ENCODE measurements at regions not wholly inside any gene's neighbourhood (a gene's known extent, or its start where the extent isn't known, plus 50 kb on each side); places are given as distances from the start of the nearest gene placed in this dataset.

DNA sequence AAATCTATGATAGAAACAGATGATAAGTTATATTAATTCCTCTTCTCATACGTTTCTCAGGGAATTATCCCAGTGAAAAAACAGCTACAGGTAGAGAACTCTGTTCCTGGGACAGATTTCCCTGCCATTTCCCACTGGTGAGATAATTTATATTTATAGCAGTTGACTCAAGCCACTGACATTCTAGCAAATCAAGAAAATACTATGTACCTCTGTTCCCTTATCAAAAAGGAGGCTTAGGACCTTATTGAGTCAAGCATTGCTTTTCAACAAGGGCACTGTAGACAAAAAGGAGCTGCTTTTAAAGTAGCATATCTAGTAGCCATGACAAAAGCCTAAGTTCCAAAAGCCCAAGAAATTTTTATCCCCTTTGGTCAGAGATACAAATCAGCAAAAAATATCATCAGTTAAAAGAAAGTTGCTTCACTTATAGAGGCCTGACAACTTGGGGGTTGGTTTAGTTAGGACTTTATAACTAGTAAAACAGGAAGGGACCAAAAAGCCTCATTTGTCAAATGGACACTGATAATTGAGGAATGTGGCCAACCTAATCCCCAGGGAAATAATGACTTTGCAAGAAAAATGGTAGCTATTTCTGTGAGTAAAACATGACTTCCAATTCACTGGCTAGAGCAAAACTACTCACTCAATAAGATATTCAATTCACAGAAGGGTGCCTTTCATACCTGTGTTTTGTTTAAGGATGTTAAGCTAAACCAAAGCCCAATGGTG is 652.5 kb downstream of the SLITRK1 start:
- TF ChIP-seq, protein P1, sequence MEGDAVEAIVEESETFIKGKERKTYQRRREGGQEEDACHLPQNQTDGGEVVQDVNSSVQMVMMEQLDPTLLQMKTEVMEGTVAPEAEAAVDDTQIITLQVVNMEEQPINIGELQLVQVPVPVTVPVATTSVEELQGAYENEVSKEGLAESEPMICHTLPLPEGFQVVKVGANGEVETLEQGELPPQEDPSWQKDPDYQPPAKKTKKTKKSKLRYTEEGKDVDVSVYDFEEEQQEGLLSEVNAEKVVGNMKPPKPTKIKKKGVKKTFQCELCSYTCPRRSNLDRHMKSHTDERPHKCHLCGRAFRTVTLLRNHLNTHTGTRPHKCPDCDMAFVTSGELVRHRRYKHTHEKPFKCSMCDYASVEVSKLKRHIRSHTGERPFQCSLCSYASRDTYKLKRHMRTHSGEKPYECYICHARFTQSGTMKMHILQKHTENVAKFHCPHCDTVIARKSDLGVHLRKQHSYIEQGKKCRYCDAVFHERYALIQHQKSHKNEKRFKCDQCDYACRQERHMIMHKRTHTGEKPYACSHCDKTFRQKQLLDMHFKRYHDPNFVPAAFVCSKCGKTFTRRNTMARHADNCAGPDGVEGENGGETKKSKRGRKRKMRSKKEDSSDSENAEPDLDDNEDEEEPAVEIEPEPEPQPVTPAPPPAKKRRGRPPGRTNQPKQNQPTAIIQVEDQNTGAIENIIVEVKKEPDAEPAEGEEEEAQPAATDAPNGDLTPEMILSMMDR (IDR thresholded peaks at IDR 0.05; ENCODE audit: extremely low read depth in 1 of 2, insufficient read depth in 1 of 2, low read depth in 1 of 2, low read length in 2 of 2) = no peak
- TF ChIP-seq POLR2AphosphoS5 (IDR thresholded peaks at IDR 0.05; ENCODE audit: insufficient read depth, low read depth, low read length) (no peak), JUN (IDR thresholded peaks at IDR 0.05; ENCODE audit: borderline replicate concordance, insufficient read depth, insufficient read length, low read depth) (no peak), GATA2 (IDR thresholded peaks at IDR 0.05; ENCODE audit: insufficient read depth, insufficient read length, low read depth, low read length) (no peak), EZH2 (IDR thresholded peaks at IDR 0.05; ENCODE audit: borderline replicate concordance, low read depth, low read length, severe bottlenecking) (no peak), POLR2A (IDR thresholded peaks at IDR 0.05; ENCODE audit: low read depth, low read length) (no peak), FOS (IDR thresholded peaks at IDR 0.05; ENCODE audit: borderline replicate concordance, insufficient read depth, low read length) (no peak), MYC (IDR thresholded peaks at IDR 0.05; ENCODE audit: low read depth, low read length) (no peak)
- TF ChIP-seq, protein P2, sequence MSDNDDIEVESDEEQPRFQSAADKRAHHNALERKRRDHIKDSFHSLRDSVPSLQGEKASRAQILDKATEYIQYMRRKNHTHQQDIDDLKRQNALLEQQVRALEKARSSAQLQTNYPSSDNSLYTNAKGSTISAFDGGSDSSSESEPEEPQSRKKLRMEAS (IDR thresholded peaks at IDR 0.05; ENCODE audit: insufficient read depth, insufficient read length) = no peak
- no peaks in the 10 kb centered on the region for H3K27me3 ChIP-seq (ENCODE audit: control insufficient read depth in 2 of 2, insufficient read depth in 2 of 2, low read length in 2 of 2)
- ChIA-PET CTCF (no interaction called here), POLR2A (no interaction called here)
- no peak for FAIRE-seq
- no peaks in the 10 kb centered on the region for H3K9me3 ChIP-seq (replicated peaks; ENCODE audit: control insufficient read depth, insufficient read depth, low read length)
- H3K4me3 ChIP-seq (replicated peaks in 1 of 3; ENCODE audit: insufficient read depth in 1 of 3, low read depth in 1 of 3, low read length in 3 of 3) = no peak overlapping the region
- H3K4me1 ChIP-seq (ENCODE audit: control insufficient read depth, extremely low read depth, insufficient read depth, low read length) = no peaks in the 10 kb centered on the region
- no peaks in the 10 kb centered on the region for H3K79me2 ChIP-seq (ENCODE audit: control insufficient read depth, insufficient read depth, low read length)
- no peak for DNase-seq (ENCODE audit: low read depth, low spot score)
- intact Hi-C loops (cut with micrococcal nuclease) = no loop called here
- dilution Hi-C loops (cut with MboI; ENCODE audit: extremely low pct_ligation_motif_present, low sequenced_read_pairs) = no loop called here
- H3K9ac ChIP-seq (replicated peaks; ENCODE audit: extremely low read depth, insufficient read depth, low read length) = no peak overlapping the region
- H3K9me1 ChIP-seq (replicated peaks; ENCODE audit: control insufficient read depth, extremely low read depth, insufficient read depth, low read length) = no peaks in the 10 kb centered on the region
- no peak overlapping the region for H3K27ac ChIP-seq (ENCODE audit: insufficient read depth, low read depth, low read length)
- H3K4me2 ChIP-seq (ENCODE audit: insufficient read depth, low read length) = no peak overlapping the region
- no peaks in the 10 kb centered on the region for H4K20me1 ChIP-seq (replicated peaks; ENCODE audit: control insufficient read depth, extremely low read depth, insufficient read depth, low read length)
- BruUV-seq (replicated peaks) = no TSS peak
- no peaks in the 10 kb centered on the region for H3K36me3 ChIP-seq (ENCODE audit: control insufficient read depth in 2 of 2, extremely low read depth in 1 of 2, insufficient read depth in 2 of 2, low read length in 2 of 2)
- H2AFZ ChIP-seq (ENCODE audit: low read depth, low read length) = no peak overlapping the region

Data from endothelial cell of umbilical vein (primary cell).